ENCODE measurements at regions not wholly inside any gene's neighbourhood (a gene's known extent, or its start where the extent isn't known, plus 50 kb on each side); places are given as distances from the start of the nearest gene placed in this dataset.

DNA sequence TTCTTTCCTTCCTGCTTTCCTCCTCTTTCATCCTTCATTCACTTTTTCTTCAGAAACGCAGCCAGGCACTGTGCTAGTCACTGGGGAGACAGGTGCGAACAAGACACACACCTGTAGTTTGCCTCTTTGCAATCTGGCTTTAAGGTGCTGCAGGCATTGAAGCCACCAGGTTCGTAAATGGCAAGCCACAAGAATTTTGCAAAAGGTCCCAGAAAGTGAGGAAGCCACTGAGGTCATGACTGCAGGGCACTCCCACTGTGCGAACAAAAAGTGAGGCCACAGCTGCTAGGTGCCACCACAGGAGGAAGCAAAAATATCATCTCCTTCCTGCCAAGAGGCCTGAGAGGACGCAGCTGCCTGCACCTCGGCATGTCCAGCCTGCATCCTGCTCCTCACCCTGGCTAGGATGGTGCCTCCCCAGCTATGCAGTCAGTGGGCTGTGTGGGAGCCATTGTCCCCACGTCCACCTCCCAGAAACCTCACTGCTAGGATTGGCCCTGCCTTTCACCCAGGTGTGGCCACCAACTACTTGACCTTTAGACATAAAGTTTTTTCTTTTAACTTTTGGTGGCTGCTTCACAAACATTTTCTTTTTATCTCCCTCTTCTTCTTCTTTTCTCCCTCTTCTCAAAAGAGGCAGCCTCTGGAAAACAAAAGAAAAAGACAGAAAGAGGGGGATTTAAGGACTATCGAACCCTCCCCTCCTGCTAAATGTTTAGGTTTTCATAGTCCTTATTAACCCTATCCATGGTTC, 230.8 kb downstream of the BCAS1 start:
- Histone ChIP-seq H3K36me3 (ENCODE audit: control insufficient read depth, insufficient read depth, low read length) (no peaks in the 10 kb centered on the region), H3K4me3 (ENCODE audit: low read depth, low read length) (peak overlapping the region; percentile 32), H3K4me1 (ENCODE audit: control insufficient read depth, insufficient read depth, low read length, poor library complexity, severe bottlenecking) (peaks cover 43% of the 10 kb centered on the region), H3K9me3 (ENCODE audit: control insufficient read depth in 2 of 2, low read length in 2 of 2) (no peaks in the 10 kb centered on the region), H3K27me3 (ENCODE audit: control insufficient read depth, insufficient read depth, low read length) (no peaks in the 10 kb centered on the region), H3K27ac (ENCODE audit: insufficient read depth, low read length, poor library complexity, severe bottlenecking) (peak overlapping the region; percentile 42)
- H3K27me3 Mint-ChIP-seq, result no peaks in the 10 kb centered on the region
- H3K27ac Mint-ChIP-seq, result peak overlapping the region; percentile 82 to 100 (median 92)
- peak; percentile 56 to 67 for ATAC-seq (ENCODE audit: low read depth in 2 of 2)
- H3K9me3 Mint-ChIP-seq, result peaks cover 0 to 4% (median 0%) of the 10 kb centered on the region in 7 donors
- peak overlapping the region; percentile 22 to 88 (median 72) for H3K4me3 Mint-ChIP-seq
- DNase-seq, result peak; percentile 7 to 90 (median 58)
- peaks cover 3% of the 10 kb centered on the region for H3K36me3 Mint-ChIP-seq
- H3K4me1 Mint-ChIP-seq, result peaks cover 28 to 72% (median 47%) of the 10 kb centered on the region in 4 donors

DNA sequence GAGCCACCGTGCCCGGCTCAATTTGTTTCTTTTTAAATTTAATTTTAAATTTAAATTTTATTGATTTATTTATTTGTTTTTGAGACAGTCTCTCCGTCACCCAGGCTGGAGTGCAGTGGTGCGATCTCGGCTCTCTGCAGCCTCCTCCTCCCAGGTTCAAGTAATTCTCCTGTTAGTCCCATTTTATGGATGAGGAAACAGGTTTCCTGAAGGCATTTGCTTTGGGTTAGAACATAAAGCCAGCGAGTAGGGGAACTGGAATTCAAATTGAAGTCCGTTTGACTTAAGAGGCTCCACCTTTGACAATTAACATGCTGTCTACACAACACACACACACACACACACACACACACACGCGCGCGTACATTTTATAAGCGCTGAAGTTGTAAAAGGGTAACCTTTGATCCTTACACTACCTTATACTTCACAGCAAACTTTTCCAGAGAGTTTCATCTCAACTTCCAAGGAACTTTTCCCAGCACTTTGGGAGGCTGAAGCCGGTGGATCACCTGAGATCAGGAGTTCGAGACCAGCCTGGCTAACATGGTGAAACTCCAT, 232.0 kb downstream of the BCAS1 start:
- no peak overlapping the region for H3K4me3 Mint-ChIP-seq
- H3K27ac Mint-ChIP-seq, result peak overlapping the region; percentile 77 to 92 (median 82)
- no peak for ATAC-seq (ENCODE audit: low read depth in 2 of 2)

DNA sequence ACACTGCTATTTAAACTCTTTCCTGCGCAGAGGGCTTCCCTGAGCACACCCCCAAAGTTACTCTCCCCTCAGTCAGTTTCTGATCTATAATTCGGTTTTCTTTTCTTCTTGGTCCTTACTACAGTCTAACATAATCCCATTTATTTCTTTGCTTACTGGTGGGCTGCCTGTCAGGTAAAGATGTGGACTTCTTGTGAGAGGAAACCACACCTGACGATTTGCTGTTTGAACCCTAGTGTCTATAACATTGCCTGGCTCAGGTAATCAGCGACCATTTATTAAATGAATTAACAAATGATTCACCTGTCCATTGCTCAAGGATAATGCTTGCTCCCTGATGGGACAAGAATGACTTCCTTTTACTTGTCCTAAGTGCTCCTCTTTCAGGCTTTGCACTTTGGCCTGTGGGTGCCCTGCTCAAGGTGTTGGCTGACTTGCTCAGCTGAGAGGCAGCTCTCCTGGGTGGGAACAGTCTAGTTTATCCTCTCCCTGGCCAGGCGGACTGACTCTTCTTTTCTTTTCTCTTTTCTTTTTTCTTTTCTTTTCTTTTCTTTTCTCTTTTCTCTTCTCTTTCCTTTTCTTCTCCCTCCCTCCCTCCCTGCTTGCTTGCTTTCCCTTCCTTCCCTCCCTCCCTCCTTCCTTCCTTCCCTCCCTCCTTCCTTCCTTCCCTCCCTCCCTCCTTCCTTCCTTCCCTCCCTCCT, 233.1 kb downstream of the BCAS1 start:
- Mint-ChIP-seq H3K4me1 (peaks cover 22 to 60% (median 37%) of the 10 kb centered on the region in 4 donors), H3K27ac (peak overlapping the region; percentile 67 to 94 (median 92)), H3K4me3 (no peak overlapping the region), H3K9me3 (peaks cover 0 to 6% (median 1%) of the 10 kb centered on the region in 7 donors), H3K27me3 (no peaks in the 10 kb centered on the region), H3K36me3 (peaks cover 3% of the 10 kb centered on the region)
- DNase-seq, result no peak
- H3K4me3 ChIP-seq (ENCODE audit: low read depth, low read length), result no peak overlapping the region
- H3K27ac ChIP-seq (ENCODE audit: insufficient read depth, low read length, poor library complexity, severe bottlenecking), result no peak overlapping the region
- H3K9me3 ChIP-seq (ENCODE audit: control insufficient read depth in 2 of 2, low read length in 2 of 2), result no peaks in the 10 kb centered on the region
- no peaks in the 10 kb centered on the region for H3K27me3 ChIP-seq (ENCODE audit: control insufficient read depth, insufficient read depth, low read length)
- H3K36me3 ChIP-seq (ENCODE audit: control insufficient read depth, insufficient read depth, low read length), result no peaks in the 10 kb centered on the region
- no peak for ATAC-seq (ENCODE audit: low read depth in 2 of 2)
- peaks cover 31% of the 10 kb centered on the region for H3K4me1 ChIP-seq (ENCODE audit: control insufficient read depth, insufficient read depth, low read length, poor library complexity, severe bottlenecking)

More for the DNA sequence above, 232.0 kb downstream of the BCAS1 start:
- Histone ChIP-seq H3K27me3 (ENCODE audit: control insufficient read depth, insufficient read depth, low read length) (no peaks in the 10 kb centered on the region), H3K9me3 (ENCODE audit: control insufficient read depth in 2 of 2, low read length in 2 of 2) (no peaks in the 10 kb centered on the region), H3K27ac (ENCODE audit: insufficient read depth, low read length, poor library complexity, severe bottlenecking) (peak overlapping the region; percentile 37), H3K36me3 (ENCODE audit: control insufficient read depth, insufficient read depth, low read length) (no peaks in the 10 kb centered on the region), H3K4me3 (ENCODE audit: low read depth, low read length) (no peak overlapping the region), H3K4me1 (ENCODE audit: control insufficient read depth, insufficient read depth, low read length, poor library complexity, severe bottlenecking) (peaks cover 42% of the 10 kb centered on the region)
- peaks cover 0 to 6% (median 0%) of the 10 kb centered on the region in 7 donors for H3K9me3 Mint-ChIP-seq
- peaks cover 29 to 71% (median 46%) of the 10 kb centered on the region in 4 donors for H3K4me1 Mint-ChIP-seq
- no peaks in the 10 kb centered on the region for H3K27me3 Mint-ChIP-seq
- peaks cover 3% of the 10 kb centered on the region for H3K36me3 Mint-ChIP-seq
- DNase-seq, result no peak

DNA sequence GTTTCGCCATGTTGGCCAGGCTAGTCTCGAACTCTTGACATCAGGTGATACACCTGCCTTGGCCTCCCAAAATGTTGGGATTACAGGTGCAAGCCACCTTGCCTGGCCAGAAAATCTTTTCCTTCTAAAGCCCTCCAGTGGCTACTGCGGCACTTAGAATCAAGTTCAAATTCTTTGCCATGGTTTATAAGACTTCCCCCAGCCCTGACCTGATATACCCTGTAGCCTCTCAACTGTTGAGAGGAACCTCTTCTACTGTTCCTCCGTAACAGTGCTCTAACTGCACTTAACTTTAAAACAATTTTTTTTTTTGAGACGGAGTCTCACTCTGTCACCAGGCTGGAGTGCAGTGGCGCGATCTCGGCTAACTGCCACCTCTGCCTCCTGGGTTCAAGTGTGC, 235.6 kb downstream of the BCAS1 start:
- Mint-ChIP-seq H3K4me3 (no peak overlapping the region), H3K27ac (peak overlapping the region in 2 of 3 donors; percentile 80 to 86), H3K36me3 (peaks cover 3% of the 10 kb centered on the region), H3K27me3 (no peaks in the 10 kb centered on the region), H3K9me3 (peaks cover 0 to 6% (median 1%) of the 10 kb centered on the region in 7 donors), H3K4me1 (peaks cover 20 to 54% (median 30%) of the 10 kb centered on the region in 4 donors)
- Histone ChIP-seq H3K36me3 (ENCODE audit: control insufficient read depth, insufficient read depth, low read length) (no peaks in the 10 kb centered on the region), H3K9me3 (ENCODE audit: control insufficient read depth in 2 of 2, low read length in 2 of 2) (no peaks in the 10 kb centered on the region), H3K4me1 (ENCODE audit: control insufficient read depth, insufficient read depth, low read length, poor library complexity, severe bottlenecking) (peaks cover 24% of the 10 kb centered on the region), H3K27ac (ENCODE audit: insufficient read depth, low read length, poor library complexity, severe bottlenecking) (no peak overlapping the region), H3K27me3 (ENCODE audit: control insufficient read depth, insufficient read depth, low read length) (no peaks in the 10 kb centered on the region), H3K4me3 (ENCODE audit: low read depth, low read length) (no peak overlapping the region)
- DNase-seq (no peak), ATAC-seq (ENCODE audit: low read depth in 2 of 2) (no peak)

DNA sequence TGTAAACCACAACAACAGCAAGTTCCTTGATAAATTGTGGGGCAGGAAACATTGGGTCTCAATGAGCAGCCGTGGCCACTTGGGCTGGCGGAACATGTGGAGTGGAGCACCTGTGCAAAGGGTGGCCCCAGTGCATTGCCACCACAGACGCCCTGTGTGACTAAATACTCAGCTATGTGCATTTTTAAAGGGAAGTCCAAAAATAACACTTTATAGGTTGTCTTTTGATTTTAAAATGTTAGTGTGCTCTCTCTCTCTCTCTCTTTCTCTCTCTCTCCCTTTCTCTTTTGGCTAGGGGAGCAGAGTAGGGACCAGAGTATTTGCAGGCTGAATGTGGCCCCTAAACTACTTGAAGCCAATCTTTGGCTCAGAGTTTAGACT, 236.3 kb downstream of the BCAS1 start:
- Histone ChIP-seq H3K4me1 (ENCODE audit: control insufficient read depth, insufficient read depth, low read length, poor library complexity, severe bottlenecking) (peaks cover 24% of the 10 kb centered on the region), H3K27ac (ENCODE audit: insufficient read depth, low read length, poor library complexity, severe bottlenecking) (no peak overlapping the region), H3K9me3 (ENCODE audit: control insufficient read depth in 2 of 2, low read length in 2 of 2) (no peaks in the 10 kb centered on the region), H3K36me3 (ENCODE audit: control insufficient read depth, insufficient read depth, low read length) (no peaks in the 10 kb centered on the region), H3K27me3 (ENCODE audit: control insufficient read depth, insufficient read depth, low read length) (no peaks in the 10 kb centered on the region), H3K4me3 (ENCODE audit: low read depth, low read length) (no peak overlapping the region)
- no peak for DNase-seq
- no peaks in the 10 kb centered on the region for H3K27me3 Mint-ChIP-seq
- H3K27ac Mint-ChIP-seq, result peak overlapping the region in 2 of 3 donors; percentile 36 to 48
- H3K9me3 Mint-ChIP-seq, result peaks cover 0 to 2% (median 0%) of the 10 kb centered on the region in 7 donors
- H3K4me1 Mint-ChIP-seq, result peaks cover 20 to 54% (median 30%) of the 10 kb centered on the region in 4 donors
- no peak for ATAC-seq (ENCODE audit: low read depth in 2 of 2)
- peak overlapping the region in 1 of 4 donors; percentile 9 for H3K4me3 Mint-ChIP-seq
- peaks cover 3% of the 10 kb centered on the region for H3K36me3 Mint-ChIP-seq

DNA sequence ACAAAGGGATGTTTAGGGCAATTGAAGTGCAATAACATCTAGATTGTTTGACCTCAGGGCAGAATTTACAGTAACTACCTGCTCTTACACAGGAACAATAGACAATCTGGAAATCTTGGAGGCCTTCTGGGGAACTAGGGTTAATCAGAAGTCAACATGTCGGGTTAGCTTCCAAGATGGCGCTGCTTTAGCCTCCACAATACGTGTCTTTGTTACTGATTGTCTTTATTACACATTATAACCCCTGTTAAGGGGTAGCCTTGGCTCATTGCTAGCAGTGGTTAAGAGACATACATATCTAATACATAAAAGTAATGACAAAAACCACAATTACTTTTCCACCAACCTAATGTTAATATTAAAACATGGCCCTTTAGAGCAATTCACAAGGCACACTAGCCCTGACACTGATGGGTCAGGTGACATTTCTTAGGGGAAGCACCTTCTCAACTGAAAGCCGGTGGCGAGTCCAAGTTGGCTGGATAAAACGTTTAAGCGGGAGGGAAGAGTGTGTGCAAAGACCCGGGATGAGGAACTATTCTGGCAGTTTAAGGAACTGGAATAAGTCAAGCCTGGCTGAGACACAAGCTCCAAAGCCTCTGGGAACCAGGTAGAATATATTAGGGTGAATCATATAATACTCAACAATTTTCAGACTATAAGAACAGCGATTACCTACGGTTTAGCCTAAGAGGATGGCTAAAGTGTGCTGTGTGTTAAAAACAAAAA, 236.9 kb downstream of the BCAS1 start:
- H3K4me3 ChIP-seq (ENCODE audit: low read depth, low read length), result no peak overlapping the region
- Mint-ChIP-seq H3K36me3 (peaks cover 3% of the 10 kb centered on the region), H3K27ac (peak overlapping the region; percentile 6 to 86 (median 36)), H3K4me1 (peaks cover 25 to 54% (median 32%) of the 10 kb centered on the region in 4 donors), H3K4me3 (no peak overlapping the region), H3K9me3 (peaks cover 0 to 2% (median 0%) of the 10 kb centered on the region in 7 donors), H3K27me3 (peaks cover 5% of the 10 kb centered on the region)
- no peaks in the 10 kb centered on the region for H3K9me3 ChIP-seq (ENCODE audit: control insufficient read depth in 2 of 2, low read length in 2 of 2)
- ATAC-seq (ENCODE audit: low read depth in 2 of 2) (no peak), DNase-seq (no peak)
- H3K27ac ChIP-seq (ENCODE audit: insufficient read depth, low read length, poor library complexity, severe bottlenecking), result no peak overlapping the region
- H3K4me1 ChIP-seq (ENCODE audit: control insufficient read depth, insufficient read depth, low read length, poor library complexity, severe bottlenecking), result peaks cover 23% of the 10 kb centered on the region
- no peaks in the 10 kb centered on the region for H3K36me3 ChIP-seq (ENCODE audit: control insufficient read depth, insufficient read depth, low read length)
- H3K27me3 ChIP-seq (ENCODE audit: control insufficient read depth, insufficient read depth, low read length), result no peaks in the 10 kb centered on the region

- Histone ChIP-seq H3K27ac (ENCODE audit: insufficient read depth, low read length, poor library complexity, severe bottlenecking) (no peak overlapping the region), H3K9me3 (ENCODE audit: control insufficient read depth in 2 of 2, low read length in 2 of 2) (no peaks in the 10 kb centered on the region), H3K4me3 (ENCODE audit: low read depth, low read length) (no peak overlapping the region), H3K27me3 (ENCODE audit: control insufficient read depth, insufficient read depth, low read length) (no peaks in the 10 kb centered on the region), H3K36me3 (ENCODE audit: control insufficient read depth, insufficient read depth, low read length) (no peaks in the 10 kb centered on the region), H3K4me1 (ENCODE audit: control insufficient read depth, insufficient read depth, low read length, poor library complexity, severe bottlenecking) (peaks cover 27% of the 10 kb centered on the region)
- peaks cover 30 to 57% (median 39%) of the 10 kb centered on the region in 4 donors for H3K4me1 Mint-ChIP-seq
- peaks cover 3% of the 10 kb centered on the region for H3K36me3 Mint-ChIP-seq
- DNase-seq (no peak), ATAC-seq (ENCODE audit: low read depth in 2 of 2) (no peak)
- H3K27me3 Mint-ChIP-seq, result peaks cover 7% of the 10 kb centered on the region
- H3K4me3 Mint-ChIP-seq, result no peak overlapping the region
- peaks cover 0 to 2% (median 0%) of the 10 kb centered on the region in 7 donors for H3K9me3 Mint-ChIP-seq
- H3K27ac Mint-ChIP-seq, result peak overlapping the region in 1 of 3 donors; percentile 71
These were observed 237.9 kb downstream of the BCAS1 start for GRCh38 chr20:53832499-53832898.
